PFSK-1 (cell line): ENCODE measurements at regions not wholly inside any gene's neighbourhood (a gene's known extent, or its start where the extent isn't known, plus 50 kb on each side); places are given as distances from the start of the nearest gene placed in this dataset.

ENCODE experiments used
- FOXP2 ChIP-seq: optimal IDR thresholded peaks from 2 replicates; pipeline ENCODE3; 2011; ENCODE audit warnings: borderline replicate concordance, control low read depth, inconsistent platforms; ENCODE audit not compliant: insufficient read depth; ENCODE audit errors: extremely low read length, extremely low read depth
- POLR2AphosphoS5 ChIP-seq: IDR thresholded peaks from 2 replicates; pipeline ENCODE4 v1.6.1; 2012; ENCODE audit warnings: low read depth, mild to moderate bottlenecking, control low read depth, low read length, moderate library complexity
- SIN3A ChIP-seq: IDR thresholded peaks from 2 replicates; pipeline ENCODE4 v1.6.1; 2012; ENCODE audit warnings: mild to moderate bottlenecking, low read length, moderate library complexity, borderline replicate concordance; ENCODE audit not compliant: insufficient read depth
- TAF1 ChIP-seq: IDR thresholded peaks from 2 replicates; pipeline ENCODE4 v1.6.1; 2012; ENCODE audit warnings: low read length, control low read depth, borderline replicate concordance; ENCODE audit not compliant: insufficient read depth
- TF ChIP-seq, protein P1 (sequence below), 2 experiments: IDR thresholded peaks; 2 replicates each; pipeline versions ENCODE4 v1.6.1 to v1.8.0; 2011 to 2012; ENCODE audit warnings: low read depth in 2 of 2, low read length in 2 of 2, control low read depth in 1 of 2, inconsistent platforms in 1 of 2, mild to moderate bottlenecking in 1 of 2, moderate library complexity in 1 of 2; ENCODE audit not compliant: insufficient read depth in 1 of 2

DNA sequence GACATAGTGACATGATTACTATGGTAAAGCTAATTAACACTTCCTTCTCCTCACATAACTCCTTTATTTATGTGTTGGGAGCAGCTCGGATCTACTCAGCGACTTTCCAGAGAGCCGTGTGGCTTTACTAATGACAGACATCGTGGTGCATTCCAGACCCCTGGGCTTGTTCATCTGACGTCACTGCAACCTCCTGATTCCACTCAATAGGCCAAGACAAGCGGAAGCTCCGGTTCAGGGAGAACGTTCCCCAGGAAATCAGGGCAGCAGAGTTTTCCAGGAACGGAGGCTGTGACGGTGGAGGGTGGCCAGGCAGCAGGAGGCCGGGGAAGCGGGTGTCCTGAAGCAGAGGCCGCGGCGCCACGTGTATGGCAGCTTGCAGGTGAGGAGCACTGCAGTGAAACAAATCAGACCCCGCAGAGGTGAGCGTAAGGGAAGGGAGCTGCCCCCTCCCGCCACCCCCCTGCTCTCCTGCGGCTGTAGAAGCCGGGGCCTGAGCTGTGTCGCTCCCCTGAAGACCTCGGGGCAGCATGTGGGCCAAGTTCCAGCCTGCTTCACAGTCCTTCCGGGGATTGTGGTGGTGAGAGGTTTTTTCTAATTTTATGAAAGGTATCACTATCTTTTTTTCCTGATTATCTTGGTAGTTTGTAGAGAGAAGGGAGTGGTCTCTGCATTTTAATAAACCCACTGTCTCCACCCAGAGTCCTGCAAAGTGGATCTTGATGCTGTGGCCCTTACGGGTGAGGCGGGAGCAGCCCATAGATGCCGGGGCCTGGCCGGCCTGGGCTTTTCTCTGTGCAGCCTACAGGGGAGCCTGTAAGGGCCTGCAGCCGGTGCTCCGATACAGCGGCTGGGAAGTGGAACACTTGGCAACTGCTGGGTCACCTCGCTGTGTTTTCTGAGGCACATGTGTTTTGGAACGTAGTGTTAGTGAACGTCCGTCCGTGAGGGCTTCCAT lies 220.4 kb upstream of the IRX4 start:
- TF ChIP-seq SIN3A (no peak), POLR2AphosphoS5 (no peak)

DNA sequence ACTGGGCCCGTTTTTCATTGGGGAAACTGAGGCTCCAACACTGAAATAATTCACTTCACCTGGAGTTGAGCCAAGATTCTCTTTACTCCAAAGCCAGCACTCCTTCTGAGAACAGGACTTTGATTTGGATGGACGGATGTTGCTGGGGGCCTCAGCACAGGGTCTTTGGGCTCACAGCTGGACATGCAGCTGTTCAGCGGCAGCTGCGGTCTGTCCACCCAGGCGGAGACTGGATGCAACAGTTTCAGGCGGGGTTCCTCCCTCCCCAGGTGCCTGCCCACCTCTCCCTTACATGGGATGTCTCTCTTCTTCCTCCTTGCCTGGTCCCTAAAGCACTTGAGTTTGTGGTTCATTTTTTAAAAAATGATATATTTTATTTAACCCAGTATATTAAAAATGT lies 219.0 kb upstream of the IRX4 start:
- TF ChIP-seq POLR2AphosphoS5 (no peak), SIN3A (no peak), FOXP2 (no peak), TAF1 (no peak)
- TF ChIP-seq, protein P1, sequence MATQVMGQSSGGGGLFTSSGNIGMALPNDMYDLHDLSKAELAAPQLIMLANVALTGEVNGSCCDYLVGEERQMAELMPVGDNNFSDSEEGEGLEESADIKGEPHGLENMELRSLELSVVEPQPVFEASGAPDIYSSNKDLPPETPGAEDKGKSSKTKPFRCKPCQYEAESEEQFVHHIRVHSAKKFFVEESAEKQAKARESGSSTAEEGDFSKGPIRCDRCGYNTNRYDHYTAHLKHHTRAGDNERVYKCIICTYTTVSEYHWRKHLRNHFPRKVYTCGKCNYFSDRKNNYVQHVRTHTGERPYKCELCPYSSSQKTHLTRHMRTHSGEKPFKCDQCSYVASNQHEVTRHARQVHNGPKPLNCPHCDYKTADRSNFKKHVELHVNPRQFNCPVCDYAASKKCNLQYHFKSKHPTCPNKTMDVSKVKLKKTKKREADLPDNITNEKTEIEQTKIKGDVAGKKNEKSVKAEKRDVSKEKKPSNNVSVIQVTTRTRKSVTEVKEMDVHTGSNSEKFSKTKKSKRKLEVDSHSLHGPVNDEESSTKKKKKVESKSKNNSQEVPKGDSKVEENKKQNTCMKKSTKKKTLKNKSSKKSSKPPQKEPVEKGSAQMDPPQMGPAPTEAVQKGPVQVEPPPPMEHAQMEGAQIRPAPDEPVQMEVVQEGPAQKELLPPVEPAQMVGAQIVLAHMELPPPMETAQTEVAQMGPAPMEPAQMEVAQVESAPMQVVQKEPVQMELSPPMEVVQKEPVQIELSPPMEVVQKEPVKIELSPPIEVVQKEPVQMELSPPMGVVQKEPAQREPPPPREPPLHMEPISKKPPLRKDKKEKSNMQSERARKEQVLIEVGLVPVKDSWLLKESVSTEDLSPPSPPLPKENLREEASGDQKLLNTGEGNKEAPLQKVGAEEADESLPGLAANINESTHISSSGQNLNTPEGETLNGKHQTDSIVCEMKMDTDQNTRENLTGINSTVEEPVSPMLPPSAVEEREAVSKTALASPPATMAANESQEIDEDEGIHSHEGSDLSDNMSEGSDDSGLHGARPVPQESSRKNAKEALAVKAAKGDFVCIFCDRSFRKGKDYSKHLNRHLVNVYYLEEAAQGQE (IDR thresholded peaks at IDR 0.05; ENCODE audit: insufficient read depth in 1 of 2, low read depth in 2 of 2, low read length in 2 of 2) = no peak

DNA sequence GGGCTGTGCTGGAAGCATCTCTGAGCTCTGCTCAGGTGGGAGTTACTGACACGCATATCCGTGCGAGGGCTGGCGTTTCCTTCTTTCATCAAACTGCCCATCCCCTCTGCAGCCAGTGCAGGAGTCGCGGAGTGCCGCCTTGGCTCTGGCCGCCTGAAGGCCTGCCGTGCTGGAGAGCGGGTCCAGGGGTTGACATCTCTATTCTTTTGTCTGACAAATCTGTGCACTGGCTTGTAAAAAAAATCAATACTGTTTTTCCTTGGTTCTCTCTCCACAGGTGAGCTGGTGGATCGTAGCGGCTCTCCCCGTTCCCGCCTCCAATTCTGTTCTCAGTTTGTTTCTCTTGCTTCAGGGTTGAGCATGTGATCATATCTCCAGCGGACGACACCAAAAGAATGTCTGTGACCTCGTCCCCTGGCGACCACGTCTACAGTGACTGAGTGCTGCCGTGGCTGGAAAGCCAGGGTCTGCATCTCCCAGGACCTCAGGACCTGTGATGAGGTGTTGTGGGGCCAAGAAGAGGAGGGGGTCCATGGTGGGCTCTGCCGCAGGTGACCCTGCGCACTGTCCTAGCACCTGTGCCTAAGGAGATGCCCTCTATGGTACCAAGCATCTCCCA lies 214.3 kb upstream of the IRX4 start:
- no peak for TF ChIP-seq POLR2AphosphoS5
- no peak for TF ChIP-seq FOXP2
- TF ChIP-seq TAF1 = no peak
- TF ChIP-seq, protein P1 (IDR thresholded peaks at IDR 0.05; ENCODE audit: insufficient read depth in 1 of 2, low read depth in 2 of 2, low read length in 2 of 2) = no peak

DNA sequence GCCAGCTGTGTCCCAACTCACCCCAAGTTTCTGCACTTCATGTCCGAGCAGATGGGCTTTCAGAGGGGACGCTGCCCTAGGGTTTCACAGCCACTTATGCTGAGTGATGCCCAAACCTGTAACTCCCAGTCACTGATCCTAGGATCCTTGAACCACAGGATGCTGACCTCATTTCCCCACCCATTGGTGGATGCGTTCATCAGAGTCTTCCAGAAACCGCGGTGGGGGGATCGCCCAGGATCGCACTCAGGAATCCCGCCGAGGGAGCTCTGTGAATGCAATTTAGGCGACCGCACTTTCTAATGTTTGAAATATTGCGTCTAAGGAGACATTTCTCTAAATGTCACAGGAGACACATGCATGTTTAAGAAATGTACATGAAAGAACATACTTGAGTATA lies 212.3 kb upstream of the IRX4 start:
- TF ChIP-seq TAF1 (no peak), POLR2AphosphoS5 (no peak), FOXP2 (no peak), SIN3A (no peak)
- TF ChIP-seq, protein P1 (IDR thresholded peaks at IDR 0.05; ENCODE audit: insufficient read depth in 1 of 2, low read depth in 2 of 2, low read length in 2 of 2) = no peak

DNA sequence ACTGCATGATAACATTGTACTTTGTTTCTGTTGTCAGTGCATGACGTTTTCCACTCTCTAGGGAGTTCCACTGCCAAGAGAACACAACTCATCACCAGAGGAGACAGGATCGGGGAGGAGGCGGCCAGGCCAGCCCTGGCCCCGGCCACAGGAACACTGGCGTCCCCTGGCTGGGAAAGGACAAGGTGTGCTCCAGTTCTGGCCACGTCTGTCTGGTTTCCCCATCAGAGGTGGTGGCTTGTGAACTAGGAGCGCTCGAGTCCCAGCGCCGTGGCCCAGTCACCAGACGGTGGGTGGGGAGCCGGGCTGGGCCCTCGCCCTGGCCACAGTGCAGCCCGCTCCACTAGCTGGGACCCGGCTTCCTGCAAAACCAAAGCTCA lies 211.9 kb upstream of the IRX4 start:
- TF ChIP-seq SIN3A (no peak), POLR2AphosphoS5 (no peak), TAF1 (no peak), FOXP2 (no peak)
- TF ChIP-seq, protein P1 (IDR thresholded peaks at IDR 0.05; ENCODE audit: insufficient read depth in 1 of 2, low read depth in 2 of 2, low read length in 2 of 2) = no peak
